ENCODE measurements at regions not wholly inside any gene's neighbourhood (a gene's known extent, or its start where the extent isn't known, plus 50 kb on each side); places are given as distances from the start of the nearest gene placed in this dataset.

- ChIA-PET CTCF (no interaction called here), POLR2A (ENCODE audit: low non-redundant PET) (no interaction called here)
- Histone ChIP-seq H3K4me1 (ENCODE audit: insufficient read depth, low read length, poor library complexity, severe bottlenecking) (no peaks in the 10 kb centered on the region), H3K9me3 (ENCODE audit: low read depth, low read length, poor library complexity, severe bottlenecking) (no peaks in the 10 kb centered on the region), H3K36me3 (ENCODE audit: insufficient read depth, low read length, poor library complexity, severe bottlenecking) (no peaks in the 10 kb centered on the region), H3K27ac (ENCODE audit: low read depth, low read length, poor library complexity, severe bottlenecking) (no peak overlapping the region), H3K27me3 (replicated peaks; ENCODE audit: insufficient read depth, low read depth, low read length, poor library complexity) (no peaks in the 10 kb centered on the region), H3K4me3 (ENCODE audit: low read depth, low read length, poor library complexity, severe bottlenecking) (no peak overlapping the region)
- no peak for DNase-seq (ENCODE audit: low spot score)
- TF ChIP-seq, protein P1, sequence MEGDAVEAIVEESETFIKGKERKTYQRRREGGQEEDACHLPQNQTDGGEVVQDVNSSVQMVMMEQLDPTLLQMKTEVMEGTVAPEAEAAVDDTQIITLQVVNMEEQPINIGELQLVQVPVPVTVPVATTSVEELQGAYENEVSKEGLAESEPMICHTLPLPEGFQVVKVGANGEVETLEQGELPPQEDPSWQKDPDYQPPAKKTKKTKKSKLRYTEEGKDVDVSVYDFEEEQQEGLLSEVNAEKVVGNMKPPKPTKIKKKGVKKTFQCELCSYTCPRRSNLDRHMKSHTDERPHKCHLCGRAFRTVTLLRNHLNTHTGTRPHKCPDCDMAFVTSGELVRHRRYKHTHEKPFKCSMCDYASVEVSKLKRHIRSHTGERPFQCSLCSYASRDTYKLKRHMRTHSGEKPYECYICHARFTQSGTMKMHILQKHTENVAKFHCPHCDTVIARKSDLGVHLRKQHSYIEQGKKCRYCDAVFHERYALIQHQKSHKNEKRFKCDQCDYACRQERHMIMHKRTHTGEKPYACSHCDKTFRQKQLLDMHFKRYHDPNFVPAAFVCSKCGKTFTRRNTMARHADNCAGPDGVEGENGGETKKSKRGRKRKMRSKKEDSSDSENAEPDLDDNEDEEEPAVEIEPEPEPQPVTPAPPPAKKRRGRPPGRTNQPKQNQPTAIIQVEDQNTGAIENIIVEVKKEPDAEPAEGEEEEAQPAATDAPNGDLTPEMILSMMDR (conservative IDR thresholded peaks at IDR 0.05; ENCODE audit: low read depth, low read length) = no peak
- no peak for TF ChIP-seq EZH2 (IDR thresholded peaks at IDR 0.05; ENCODE audit: borderline replicate concordance, low read depth, low read length, poor library complexity, severe bottlenecking)
- no TSS peak for BruUV-seq (replicated peaks)
- intact Hi-C loops (cut with micrococcal nuclease; ENCODE audit: unreplicated experiment) = no loop called here
Observed at GRCh38 chr13:59210543-59210942, 953.2 kb downstream of the DIAPH3 start.

DNA sequence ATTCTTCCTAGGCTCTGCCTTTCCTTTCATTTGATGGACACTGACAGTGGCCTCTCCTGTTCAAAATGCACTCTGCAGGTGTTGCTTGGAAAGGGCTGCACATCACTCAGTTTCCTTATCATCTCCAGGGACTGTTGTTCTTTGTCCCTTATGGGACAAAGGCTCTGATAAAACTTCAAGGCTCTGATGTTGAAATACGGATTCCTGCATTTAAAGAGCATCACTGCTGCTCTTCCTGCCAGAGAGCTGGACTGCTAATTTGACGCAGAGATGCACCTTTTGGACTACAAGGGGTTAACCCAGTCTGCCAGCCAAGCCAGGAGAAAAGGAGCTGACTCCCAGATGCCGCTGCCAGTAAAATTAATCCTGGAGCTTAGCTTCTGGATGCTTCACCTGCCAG lies 952.1 kb downstream of the DIAPH3 start:
- Histone ChIP-seq H3K27ac (ENCODE audit: low read depth, low read length, poor library complexity, severe bottlenecking) (no peak overlapping the region), H3K4me3 (ENCODE audit: low read depth, low read length, poor library complexity, severe bottlenecking) (no peak overlapping the region), H3K27me3 (replicated peaks; ENCODE audit: insufficient read depth, low read depth, low read length, poor library complexity) (no peaks in the 10 kb centered on the region), H3K4me1 (ENCODE audit: insufficient read depth, low read length, poor library complexity, severe bottlenecking) (no peaks in the 10 kb centered on the region), H3K9me3 (ENCODE audit: low read depth, low read length, poor library complexity, severe bottlenecking) (no peaks in the 10 kb centered on the region), H3K36me3 (ENCODE audit: insufficient read depth, low read length, poor library complexity, severe bottlenecking) (no peaks in the 10 kb centered on the region)
- ChIA-PET POLR2A (ENCODE audit: low non-redundant PET) (no interaction called here), CTCF (no interaction called here)
- BruUV-seq (replicated peaks) = no TSS peak
- DNase-seq (ENCODE audit: low spot score) = no peak
- intact Hi-C loops (cut with micrococcal nuclease; ENCODE audit: unreplicated experiment) = no loop called here
- TF ChIP-seq EZH2 (IDR thresholded peaks at IDR 0.05; ENCODE audit: borderline replicate concordance, low read depth, low read length, poor library complexity, severe bottlenecking) = no peak
- TF ChIP-seq, protein P1 (conservative IDR thresholded peaks at IDR 0.05; ENCODE audit: low read depth, low read length) = no peak

DNA sequence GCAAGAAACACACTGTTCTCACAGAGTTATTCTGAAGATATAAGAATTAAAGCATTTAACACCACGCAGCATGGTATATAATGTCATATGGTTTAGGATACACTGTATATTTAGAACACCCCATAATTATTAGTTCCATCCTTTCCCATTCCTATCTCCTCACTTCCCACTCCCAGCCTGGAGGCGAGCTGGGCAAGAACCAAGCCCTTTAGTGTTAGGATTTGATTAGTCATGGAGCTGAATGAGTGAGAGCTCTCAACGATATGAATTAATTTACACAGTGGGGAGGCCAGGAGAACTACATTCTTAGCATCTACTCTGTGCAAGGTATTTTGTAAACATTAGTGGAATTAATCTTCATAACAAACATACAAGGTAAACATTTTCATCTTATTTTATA lies 934.3 kb downstream of the DIAPH3 start:
- intact Hi-C loops (cut with micrococcal nuclease; ENCODE audit: unreplicated experiment) = no loop called here
- CTCF ChIA-PET = no interaction called here

More for the DNA sequence above, 934.3 kb downstream of the DIAPH3 start:
- H3K36me3 ChIP-seq (ENCODE audit: insufficient read depth, low read length, poor library complexity, severe bottlenecking) = no peaks in the 10 kb centered on the region
- H3K27me3 ChIP-seq (replicated peaks; ENCODE audit: insufficient read depth, low read depth, low read length, poor library complexity) = no peaks in the 10 kb centered on the region
- H3K9me3 ChIP-seq (ENCODE audit: low read depth, low read length, poor library complexity, severe bottlenecking) = no peaks in the 10 kb centered on the region
- H3K27ac ChIP-seq (ENCODE audit: low read depth, low read length, poor library complexity, severe bottlenecking) = peak overlapping the region; percentile 43
- POLR2A ChIA-PET (ENCODE audit: low non-redundant PET) = interaction anchor here (0.5 to 0.6 kb wide), 3 partner anchors 164 to 554 kb away, joined by 3 read pairs; no protein-coding TSS in a partner anchor
- TF ChIP-seq EZH2 (IDR thresholded peaks at IDR 0.05; ENCODE audit: borderline replicate concordance, low read depth, low read length, poor library complexity, severe bottlenecking) = no peak
- TF ChIP-seq, protein P1 (conservative IDR thresholded peaks at IDR 0.05; ENCODE audit: low read depth, low read length) = no peak
- H3K4me3 ChIP-seq (ENCODE audit: low read depth, low read length, poor library complexity, severe bottlenecking) = no peak overlapping the region
- BruUV-seq (replicated peaks) = no TSS peak
- DNase-seq (ENCODE audit: low spot score) = peak; percentile 78
- H3K4me1 ChIP-seq (ENCODE audit: insufficient read depth, low read length, poor library complexity, severe bottlenecking) = peaks cover 26% of the 10 kb centered on the region

Measured in A673 (cell line).